Activated CD4-positive, alpha-beta T cell treated with anti-CD3 and anti-CD28 coated beads for 48 hours (primary cell): ENCODE measurements at regions not wholly inside any gene's neighbourhood (a gene's known extent, or its start where the extent isn't known, plus 50 kb on each side); places are given as distances from the start of the nearest gene placed in this dataset.

Source experiments
- DNase-seq: peaks from one replicate; pipeline ENCODE4 v3.0.0-alpha.2; 2020

- no peak for DNase-seq
These were observed 124.8 kb downstream of the RPLP1 start for GRCh38 chr15:69577397-69577796.

GRCh38 chr15:69578252-69578651, 125.6 kb downstream of the RPLP1 start:
- no peak for DNase-seq

- no peak for DNase-seq
These were observed 126.4 kb downstream of the RPLP1 start for GRCh38 chr15:69578787-69579583.

- DNase-seq: no peak
These were observed 127.5 kb downstream of the RPLP1 start for GRCh38 chr15:69579950-69580618.

- no peak for DNase-seq
These were observed 131.0 kb downstream of the RPLP1 start for GRCh38 chr15:69583626-69584025.

GRCh38 chr15:69585937-69586336, 133.3 kb downstream of the RPLP1 start:
- DNase-seq: no peak

- no peak for DNase-seq
These were observed 134.1 kb downstream of the RPLP1 start for GRCh38 chr15:69586721-69587120.

GRCh38 chr15:69587723-69588426, 135.3 kb downstream of the RPLP1 start:
- DNase-seq: no peak

- no peak for DNase-seq
These were observed 137.6 kb downstream of the RPLP1 start for GRCh38 chr15:69590201-69590710.

GRCh38 chr15:69590932-69591524, 138.4 kb downstream of the RPLP1 start:
- no peak for DNase-seq

- no peak for DNase-seq
These were observed 139.4 kb downstream of the RPLP1 start for GRCh38 chr15:69591905-69592508.

GRCh38 chr15:69592954-69593353, 140.3 kb downstream of the RPLP1 start:
- no peak for DNase-seq

- DNase-seq: no peak
These were observed 140.9 kb downstream of the RPLP1 start for GRCh38 chr15:69593488-69593887.

GRCh38 chr15:69593981-69594966, 141.7 kb downstream of the RPLP1 start:
- no peak for DNase-seq

GRCh38 chr15:69595009-69595791, 142.6 kb downstream of the RPLP1 start:
- no peak for DNase-seq

- DNase-seq: no peak
These were observed 144.5 kb downstream of the RPLP1 start for GRCh38 chr15:69597061-69597592.

GRCh38 chr15:69599271-69599670, 146.7 kb downstream of the RPLP1 start:
- no peak for DNase-seq

GRCh38 chr15:69600556-69601085, 148.0 kb downstream of the RPLP1 start:
- no peak for DNase-seq

GRCh38 chr15:69601711-69602504, 149.3 kb downstream of the RPLP1 start:
- DNase-seq: no peak
